ENCODE measurements at regions not wholly inside any gene's neighbourhood (a gene's known extent, or its start where the extent isn't known, plus 50 kb on each side); places are given as distances from the start of the nearest gene placed in this dataset.
"Not testable (repeated sequence)": the region's sequence is repeated elsewhere in the genome, so short reads cannot be mapped to it uniquely, and the experiment has no call there.

DNA sequence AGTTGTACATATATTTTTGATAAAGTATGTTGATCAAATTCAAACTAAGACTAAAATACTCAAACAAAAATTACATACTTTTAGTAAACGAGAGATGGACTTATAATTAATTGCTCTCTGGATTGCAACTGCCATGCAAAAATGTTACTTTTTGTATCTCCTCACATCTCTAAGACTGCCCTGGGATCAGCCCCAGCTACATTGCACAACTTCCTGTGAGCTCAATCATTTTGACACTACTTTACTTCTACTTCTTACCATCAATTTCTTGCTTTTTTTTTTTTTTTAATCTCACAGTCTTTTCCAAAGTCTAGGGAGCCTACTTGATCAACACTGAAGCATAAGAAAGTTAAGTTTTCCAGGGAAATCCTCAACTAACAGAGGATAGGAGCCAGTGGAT is 506.0 kb upstream of the CDH10 start:
- DNase-seq, result no peak

GRCh38 chr5:25128606-25129005 is 483.8 kb upstream of the CDH10 start:
- no peak for DNase-seq

DNA sequence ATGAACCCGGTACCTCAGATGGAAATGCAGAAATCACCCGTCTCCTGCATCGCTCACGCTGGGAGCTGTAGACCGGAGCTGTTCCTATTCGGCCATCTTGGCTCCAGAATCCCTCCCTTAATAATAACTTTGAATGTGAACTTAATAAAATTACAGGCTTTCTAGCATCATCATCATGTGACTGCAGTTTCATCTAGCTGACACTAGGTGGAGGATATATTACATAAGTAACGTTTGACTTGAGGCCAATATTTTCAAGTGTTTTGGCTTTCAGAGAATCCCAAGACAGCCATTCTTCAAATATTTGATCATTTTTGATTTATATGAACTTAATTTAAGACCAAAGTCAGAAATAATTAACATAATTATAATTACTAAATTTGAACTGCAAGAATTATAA is 474.9 kb upstream of the CDH10 start:
- DNase-seq, result no peak

DNA sequence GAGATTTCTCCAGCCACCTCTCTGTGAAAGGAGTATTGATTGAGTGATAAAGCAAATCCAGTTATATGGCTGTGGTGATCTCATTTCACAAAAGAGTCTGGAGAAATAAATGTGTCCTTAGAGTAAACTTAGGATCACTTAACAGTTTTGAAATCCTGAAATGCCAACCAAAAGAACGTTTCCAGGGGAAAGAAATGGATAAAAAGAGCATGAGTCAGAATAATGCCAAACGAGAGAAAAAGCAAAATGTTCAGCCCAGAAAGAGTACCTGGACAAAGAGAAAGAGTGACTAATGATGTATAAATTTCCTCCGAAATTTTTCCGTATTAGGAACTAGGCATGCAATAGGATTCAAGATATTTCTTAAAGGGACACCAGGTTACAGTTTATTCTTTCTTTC is 463.1 kb upstream of the CDH10 start:
- no peak for DNase-seq

DNA sequence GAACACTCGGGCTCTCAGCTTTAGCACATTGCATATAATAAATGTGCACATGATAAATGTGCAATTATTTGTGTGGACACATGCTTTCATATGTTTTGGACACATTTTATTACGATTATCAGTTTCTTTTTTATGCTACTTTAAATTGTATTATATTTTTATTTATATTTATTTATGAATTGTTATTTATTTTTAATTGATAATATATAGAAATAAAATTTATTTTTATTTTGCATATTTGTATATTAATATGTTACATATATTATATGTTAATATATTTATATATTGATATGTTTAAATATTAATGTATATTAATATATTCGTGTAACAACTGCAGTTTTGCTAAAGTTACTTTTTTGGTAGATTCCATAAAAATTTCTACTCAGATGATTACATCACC is 454.8 kb upstream of the CDH10 start:
- no peak for DNase-seq

DNA sequence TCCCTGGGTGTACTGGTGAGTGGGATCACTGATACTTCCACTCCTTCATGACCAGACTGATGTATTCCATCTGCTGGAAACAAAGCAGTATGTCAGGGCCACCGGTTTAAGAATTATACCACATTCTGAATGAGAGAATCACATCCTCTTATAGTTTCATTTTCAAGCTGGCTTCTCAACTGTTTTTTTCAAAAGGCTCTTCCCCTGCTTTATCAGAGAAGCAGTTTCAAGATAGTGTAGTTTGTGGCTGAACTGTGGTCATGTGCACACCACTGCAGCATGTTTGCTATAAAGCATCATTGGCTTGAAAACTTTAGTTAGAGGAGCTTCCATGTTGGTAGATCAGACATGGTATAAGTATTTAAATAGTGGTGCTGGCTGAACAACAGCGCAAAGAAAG is 450.5 kb upstream of the CDH10 start:
- no peak for DNase-seq

GRCh38 chr5:25094219-25094618 is 449.4 kb upstream of the CDH10 start:
- no peak for DNase-seq

- DNase-seq, result no peak
These were observed 447.1 kb upstream of the CDH10 start for GRCh38 chr5:25091921-25092320.

DNA sequence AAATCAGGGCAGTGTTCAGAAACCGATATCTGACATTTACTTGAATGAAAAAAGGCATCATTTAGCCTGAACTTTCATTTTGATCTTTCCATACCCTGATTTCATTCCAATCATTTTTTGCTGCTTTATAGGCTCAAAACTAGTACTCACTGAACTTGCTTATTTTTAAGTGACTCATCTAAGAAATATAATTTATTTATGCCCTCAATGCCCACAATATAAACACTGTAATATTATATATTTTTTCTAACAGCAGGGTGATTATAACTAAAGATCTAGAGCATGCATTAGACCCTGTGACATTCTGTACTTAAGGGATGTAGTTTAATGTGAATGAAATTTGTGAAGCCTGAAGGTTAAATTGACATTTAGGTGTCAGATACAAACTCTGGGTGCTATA is 446.1 kb upstream of the CDH10 start:
- DNase-seq, result no peak

DNA sequence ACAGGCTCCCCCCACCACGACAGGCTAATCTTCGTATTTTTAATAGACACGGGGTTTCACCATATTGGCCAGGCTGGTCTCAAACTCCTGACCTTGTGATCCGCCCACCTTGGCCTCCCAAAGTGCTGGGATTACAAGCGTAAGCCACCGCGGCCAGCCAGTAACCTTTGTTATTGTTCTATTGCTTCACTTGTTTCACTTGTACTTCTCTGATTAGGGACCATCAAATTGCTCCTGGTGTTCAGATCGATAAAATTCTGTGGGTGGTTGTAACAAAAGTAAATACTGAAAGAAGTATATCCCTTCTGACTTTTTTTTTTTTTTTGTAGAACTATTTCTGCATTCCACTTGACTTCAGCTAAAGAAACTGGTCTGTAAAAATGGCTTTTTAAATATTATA is 445.5 kb upstream of the CDH10 start:
- DNase-seq, result no peak

GRCh38 chr5:25088689-25089088 is 443.9 kb upstream of the CDH10 start:
- not testable (repeated sequence) for DNase-seq

GRCh38 chr5:25083261-25083660 is 438.5 kb upstream of the CDH10 start:
- not testable (repeated sequence) for DNase-seq

GRCh38 chr5:25066239-25066638 is 421.5 kb upstream of the CDH10 start:
- no peak for DNase-seq

DNA sequence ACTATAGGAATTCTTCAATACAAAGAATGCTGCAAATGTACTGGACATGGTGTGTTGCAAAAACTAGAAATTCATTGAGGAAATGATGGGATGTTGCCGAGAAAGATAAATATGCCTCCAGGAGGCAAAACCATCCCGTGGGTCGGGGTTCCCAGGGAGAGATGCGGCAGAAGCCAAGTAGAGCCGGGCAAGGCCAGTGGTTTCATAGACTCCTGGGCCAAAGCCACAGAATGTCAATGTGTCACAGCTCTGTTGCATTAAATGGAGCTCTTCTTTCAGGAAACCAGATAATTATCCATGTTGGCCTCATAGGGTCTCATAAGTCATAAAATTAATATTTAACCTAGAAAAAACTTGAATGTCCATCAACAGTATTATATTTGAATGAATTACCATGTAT is 419.5 kb upstream of the CDH10 start:
- DNase-seq, result no peak

DNA sequence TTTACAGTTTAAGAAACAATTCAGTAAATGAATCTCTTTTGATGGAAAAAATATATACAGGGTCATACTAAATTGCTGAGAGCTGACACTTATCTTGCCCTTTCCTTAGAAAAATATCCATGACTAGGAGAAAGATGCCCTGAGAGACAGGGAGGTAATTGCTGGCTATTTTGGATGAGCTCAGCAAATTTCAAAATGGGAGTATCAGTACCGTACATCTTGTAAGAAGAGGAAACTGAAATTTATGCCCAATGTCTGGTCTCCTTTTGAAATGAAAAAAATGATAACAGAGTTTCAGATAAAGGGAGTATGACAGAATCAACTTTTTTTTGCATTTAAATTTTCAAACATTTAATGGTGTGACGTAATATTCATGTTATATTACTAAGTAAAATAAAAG is 415.8 kb upstream of the CDH10 start:
- no peak for DNase-seq

DNA sequence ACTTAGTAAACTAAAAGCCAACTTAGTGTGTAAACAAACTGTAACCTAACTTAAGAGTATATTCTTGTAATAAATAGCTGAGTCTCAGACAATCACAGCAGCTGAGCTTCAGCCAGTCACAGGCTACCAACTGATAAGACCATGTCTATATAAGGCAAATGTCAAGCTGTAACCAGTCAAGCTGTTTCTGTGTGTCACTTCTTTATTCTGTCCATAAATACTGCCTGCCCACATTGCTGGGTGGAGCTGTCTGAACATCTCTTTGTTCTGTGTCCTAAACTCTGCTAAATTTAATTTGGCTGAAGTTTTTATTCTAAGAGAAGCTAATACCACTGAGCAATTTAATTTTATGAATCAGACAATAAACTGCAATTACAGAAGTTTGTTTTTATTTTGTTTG is 412.1 kb upstream of the CDH10 start:
- DNase-seq, result no peak

GRCh38 chr5:25033658-25034057 is 388.9 kb upstream of the CDH10 start:
- DNase-seq, result no peak

DNA sequence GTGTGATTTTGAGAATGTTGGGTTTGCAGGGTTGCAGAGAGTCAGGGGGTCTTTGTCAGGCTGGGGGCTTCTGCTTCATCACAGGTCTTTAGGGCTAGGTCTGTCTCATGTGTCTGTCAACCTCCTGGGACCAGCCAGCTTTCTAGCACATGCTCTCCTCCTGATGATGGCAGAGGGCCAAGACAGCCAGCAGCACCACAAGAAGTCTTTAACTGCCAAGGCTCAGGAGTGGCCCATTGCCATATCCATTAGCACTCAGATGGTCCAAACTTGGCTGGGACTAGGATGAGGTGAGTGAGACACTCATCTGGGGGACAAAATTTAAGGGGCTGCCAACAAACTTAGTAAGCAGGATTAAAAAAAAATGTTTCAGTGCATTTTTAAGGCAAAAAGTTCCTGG is 384.2 kb upstream of the CDH10 start:
- peak; percentile 37 for DNase-seq

DNA sequence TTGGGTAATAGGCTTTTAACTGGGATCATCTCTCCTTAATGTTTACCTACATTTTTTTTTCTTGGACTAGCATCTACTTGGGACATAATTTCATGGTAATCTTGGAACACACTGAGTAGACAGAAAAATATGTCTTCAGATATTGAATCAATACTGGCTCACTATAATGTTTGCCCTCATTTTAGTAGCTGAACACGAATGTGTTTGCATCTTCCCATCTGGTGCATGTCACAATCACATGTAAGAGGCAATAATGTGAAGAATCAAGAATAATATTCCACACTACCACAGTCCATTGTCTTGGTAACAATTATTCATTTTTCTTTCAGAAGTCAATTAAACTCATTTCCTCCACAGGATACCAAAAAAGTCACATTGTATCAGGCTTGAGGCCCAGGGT is 382.7 kb upstream of the CDH10 start:
- DNase-seq, result no peak

DNA sequence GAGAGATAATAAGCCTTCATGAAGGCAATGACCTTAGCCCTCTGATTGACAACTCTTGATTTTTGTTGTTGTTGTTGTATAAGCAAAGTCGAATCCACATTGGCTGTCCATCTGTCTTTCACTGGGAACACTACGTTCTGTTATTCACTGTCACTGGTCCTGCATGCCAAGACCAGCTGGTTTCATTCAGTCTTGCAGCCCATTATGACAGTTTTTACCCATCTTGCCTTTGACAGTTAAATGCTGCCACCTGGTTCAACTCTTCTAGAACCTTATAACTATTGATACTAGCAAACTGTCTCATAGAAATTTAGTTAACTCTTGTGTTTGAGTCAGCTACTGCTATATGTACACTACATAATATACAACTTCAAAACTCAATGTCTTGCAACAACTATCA is 382.3 kb upstream of the CDH10 start:
- DNase-seq, result no peak

DNA sequence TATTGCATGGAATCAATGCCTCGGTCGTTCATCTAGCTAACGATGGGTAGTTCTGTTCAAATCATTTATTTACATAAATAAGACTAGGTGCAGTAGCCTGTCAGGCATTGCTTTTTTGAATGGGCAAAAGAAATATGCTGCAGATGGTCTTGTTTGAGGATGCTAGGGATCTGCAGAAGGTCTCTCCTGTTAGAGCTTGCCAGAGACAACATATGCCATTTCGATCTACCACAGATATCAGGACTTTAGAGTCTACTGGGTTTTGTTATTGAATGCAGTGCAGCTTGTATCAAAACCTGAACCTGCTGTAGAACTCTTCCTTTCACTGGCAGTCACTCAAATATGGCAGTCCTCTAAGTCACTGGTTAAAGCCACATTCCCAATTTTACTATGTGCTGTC is 381.1 kb upstream of the CDH10 start:
- DNase-seq, result no peak

GRCh38 chr5:25020454-25020853 is 375.7 kb upstream of the CDH10 start:
- no peak for DNase-seq

DNA sequence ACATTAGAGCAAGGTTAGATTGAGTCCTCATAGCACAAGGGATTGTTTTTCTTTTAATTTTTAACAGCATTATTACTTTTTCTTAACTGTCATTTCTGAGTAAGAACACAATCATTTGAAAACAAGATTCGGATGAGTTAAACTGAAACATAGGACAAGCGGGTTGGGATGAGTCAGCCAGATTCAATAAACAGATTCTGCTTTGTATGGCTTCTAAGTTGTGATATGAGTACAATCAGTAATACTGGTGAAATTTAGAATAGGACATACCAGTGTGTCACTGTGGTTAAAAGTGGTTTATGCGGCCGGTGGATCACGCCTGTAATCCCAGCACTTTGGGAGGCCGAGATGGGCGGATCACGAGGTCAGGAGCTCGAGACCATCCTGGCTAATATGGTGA is 364.3 kb upstream of the CDH10 start:
- no peak for DNase-seq

GRCh38 chr5:25006734-25007133 is 362.0 kb upstream of the CDH10 start:
- no peak for DNase-seq

GRCh38 chr5:25006237-25006636 is 361.5 kb upstream of the CDH10 start:
- DNase-seq, result no peak

DNA sequence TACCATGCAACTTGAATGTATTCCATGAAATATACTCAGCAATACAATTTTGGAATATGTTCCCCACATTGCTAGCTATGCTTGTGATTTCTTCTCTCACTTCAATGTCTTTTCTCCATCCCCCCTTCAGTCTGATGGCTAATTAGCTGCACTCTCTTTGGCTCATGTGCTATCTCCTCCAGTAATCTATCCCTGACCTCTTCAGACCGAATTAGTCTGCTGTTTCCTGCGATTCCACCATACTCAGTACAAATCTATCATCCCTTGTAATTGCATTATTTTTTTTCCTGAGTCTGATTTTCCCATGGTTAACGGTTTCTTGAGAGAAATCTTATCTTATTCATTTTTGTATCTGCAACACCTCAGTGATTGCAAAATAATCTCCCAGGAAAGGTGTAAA is 360.7 kb upstream of the CDH10 start:
- no peak for DNase-seq
